Tongue (tissue), 1 donor: ENCODE measurements at regions not wholly inside any gene's neighbourhood (a gene's known extent, or its start where the extent isn't known, plus 50 kb on each side); places are given as distances from the start of the nearest gene placed in this dataset.

Experiments used
- DNase-seq: peaks from one replicate; pipeline ENCODE4 v3.0.0-alpha.2; 2015

GRCh38 chr4:41428601-41429279 lies 109.2 kb upstream of the LIMCH1 start:
- peak; percentile 41 for DNase-seq

DNA sequence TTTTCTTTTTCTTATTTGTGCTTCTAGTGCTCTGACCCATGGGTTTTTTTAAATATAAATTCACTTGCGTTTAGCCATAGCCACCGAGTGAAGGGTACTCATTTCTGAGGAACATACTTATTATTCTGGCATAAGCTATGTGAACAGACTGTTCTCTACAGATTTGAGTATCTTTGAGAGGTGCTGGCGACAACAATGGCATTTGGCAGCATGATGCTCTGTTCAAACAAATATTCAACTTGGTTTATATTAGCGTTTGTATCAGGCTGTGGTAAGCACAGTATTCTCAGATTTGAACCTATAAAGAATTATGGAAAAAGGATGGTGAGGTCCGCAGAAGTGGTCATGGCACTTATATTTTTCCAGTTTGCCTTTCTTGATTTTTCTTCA lies 108.7 kb upstream of the LIMCH1 start:
- no peak for DNase-seq

DNA sequence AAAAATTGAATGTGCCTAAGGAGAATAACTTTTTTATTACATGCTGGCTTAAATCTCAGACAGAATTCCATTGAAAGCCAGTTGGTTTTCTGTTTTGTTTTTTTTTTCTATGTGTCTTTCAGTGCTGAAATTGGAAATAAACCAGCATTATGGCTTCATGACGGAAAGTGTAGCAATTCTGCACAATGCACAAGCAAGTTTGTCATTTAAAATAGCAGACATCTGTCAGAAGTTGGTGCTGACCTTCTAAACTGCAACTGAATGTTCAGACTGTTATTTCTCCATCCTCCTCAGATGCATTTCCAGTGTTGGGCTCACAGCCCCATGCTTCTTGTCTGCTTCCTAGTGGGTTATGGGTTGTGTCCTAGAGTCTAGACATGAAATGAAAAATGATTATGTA lies 107.2 kb upstream of the LIMCH1 start:
- peak; percentile 56 for DNase-seq

DNA sequence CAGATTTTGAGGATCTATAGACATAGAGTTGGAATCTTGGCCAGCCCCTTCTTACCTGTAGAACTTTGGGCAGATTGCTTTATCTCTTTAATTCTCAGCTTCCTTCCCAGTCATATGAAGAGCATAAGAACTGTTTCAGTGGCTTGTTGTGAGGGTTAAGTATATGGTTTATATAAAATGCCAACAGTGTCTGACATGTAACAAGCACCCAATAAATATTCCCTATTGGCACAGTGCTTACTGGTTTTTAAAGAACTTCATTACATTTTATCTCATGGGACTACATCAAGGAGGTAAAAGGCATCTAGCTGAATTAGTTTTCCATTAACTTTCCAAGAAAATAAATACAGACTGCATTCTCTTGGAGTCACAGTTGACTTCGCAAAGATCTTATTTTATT lies 106.7 kb upstream of the LIMCH1 start:
- DNase-seq, result no peak

- no peak for DNase-seq
These were observed 105.7 kb upstream of the LIMCH1 start for GRCh38 chr4:41432219-41432618.

DNA sequence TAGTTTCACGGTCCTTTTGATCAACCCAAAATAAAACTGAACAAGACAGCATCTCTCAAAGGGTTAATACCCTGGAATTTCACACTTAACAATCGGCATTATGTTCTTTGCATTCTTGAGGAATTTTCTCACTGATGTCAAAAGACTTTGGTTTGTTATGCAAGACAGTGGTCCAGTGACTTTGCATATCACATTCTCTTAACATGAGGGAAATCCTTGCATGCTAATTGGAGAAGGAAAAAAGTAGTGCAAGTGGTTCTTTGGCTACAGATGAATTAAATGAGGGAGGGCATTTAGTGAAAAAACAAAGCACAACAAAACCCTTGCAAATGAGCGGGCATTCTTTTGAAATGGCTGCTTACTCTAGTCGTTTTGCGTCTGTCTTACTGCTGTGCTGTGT lies 105.1 kb upstream of the LIMCH1 start:
- peak; percentile 64 for DNase-seq

DNA sequence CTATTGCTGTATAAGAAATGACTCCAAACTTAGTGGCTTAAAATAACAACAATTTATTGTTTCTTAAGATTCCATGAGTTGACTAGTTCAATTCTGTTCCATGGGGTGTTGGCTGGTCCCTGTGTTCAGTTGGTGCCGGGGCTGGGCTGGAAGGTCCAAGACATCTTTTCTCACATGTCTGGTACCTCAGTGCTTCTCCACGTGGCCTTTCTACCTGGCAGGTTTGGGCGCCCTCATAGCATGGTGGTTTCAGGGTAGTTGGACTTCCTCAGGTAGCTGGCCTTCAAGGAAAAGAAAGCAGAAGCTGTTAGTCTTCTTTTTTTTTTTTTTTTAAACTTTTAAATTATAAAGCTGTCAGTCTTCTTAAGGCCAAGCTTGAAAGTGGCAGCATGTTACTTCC lies 104.6 kb upstream of the LIMCH1 start:
- DNase-seq, result no peak

DNA sequence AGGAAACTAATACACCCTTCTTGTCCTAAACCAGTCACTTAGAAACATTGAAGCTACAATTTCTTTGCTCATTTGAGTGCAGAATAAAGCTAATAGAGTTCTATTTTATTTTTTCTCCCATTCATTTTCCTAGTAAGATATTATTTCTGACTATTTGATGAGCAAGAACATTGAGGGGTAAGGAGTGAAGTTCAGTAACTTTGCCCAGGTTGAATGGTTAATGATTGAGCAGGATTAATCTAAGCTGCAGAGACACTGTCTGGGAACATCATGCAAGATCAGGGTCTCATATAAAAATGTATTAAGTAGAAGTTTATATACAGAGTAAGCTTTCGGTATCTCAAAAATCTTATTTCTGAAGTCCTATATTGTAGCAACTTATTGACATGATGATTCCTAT lies 102.4 kb upstream of the LIMCH1 start:
- DNase-seq, result no peak

GRCh38 chr4:41436419-41436818 lies 101.5 kb upstream of the LIMCH1 start:
- DNase-seq, result no peak

- DNase-seq, result no peak
These were observed 100.8 kb upstream of the LIMCH1 start for GRCh38 chr4:41437111-41437536.

DNA sequence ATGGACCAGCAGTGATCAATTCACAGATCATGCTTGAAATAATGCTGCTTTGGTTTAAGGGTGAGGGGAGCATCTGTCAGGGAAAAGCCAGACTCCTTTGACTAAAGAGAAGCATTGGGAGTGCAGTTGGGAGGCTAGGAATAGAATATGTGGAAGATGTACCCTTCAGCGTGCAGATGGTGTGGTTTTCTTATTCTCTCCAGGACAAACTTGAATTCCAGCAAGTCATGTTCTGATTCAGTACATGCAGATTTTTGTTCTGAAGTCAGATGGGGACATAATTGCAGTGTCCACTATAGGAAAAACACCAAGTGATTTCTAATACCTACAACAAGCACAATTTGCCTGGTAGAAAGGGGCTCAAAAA lies 99.0 kb upstream of the LIMCH1 start:
- no peak for DNase-seq

DNA sequence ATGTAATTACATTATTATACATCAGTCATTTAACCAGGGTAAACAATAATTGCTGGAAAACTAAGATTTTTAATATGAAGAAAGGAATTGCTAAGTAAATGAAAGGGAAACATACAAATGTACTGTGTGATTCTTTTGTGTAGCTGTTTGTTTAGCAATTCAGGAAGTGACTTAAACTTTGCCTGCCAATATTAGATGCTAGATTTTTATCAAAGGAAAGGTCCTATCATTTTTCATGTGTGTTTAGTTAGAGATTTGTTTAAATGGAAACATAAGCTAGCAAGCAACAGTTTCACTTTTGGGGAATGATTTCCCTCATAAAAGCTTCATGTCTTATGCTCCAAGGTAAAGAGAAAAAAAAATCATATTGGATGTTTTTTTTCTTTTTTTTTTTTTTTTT lies 95.1 kb upstream of the LIMCH1 start:
- DNase-seq, result no peak

- peak; percentile 50 for DNase-seq
These were observed 94.4 kb upstream of the LIMCH1 start for GRCh38 chr4:41443340-41444079.

GRCh38 chr4:41446391-41446790 lies 91.6 kb upstream of the LIMCH1 start:
- DNase-seq, result no peak

- DNase-seq, result no peak
These were observed 90.8 kb upstream of the LIMCH1 start for GRCh38 chr4:41446981-41447725.

DNA sequence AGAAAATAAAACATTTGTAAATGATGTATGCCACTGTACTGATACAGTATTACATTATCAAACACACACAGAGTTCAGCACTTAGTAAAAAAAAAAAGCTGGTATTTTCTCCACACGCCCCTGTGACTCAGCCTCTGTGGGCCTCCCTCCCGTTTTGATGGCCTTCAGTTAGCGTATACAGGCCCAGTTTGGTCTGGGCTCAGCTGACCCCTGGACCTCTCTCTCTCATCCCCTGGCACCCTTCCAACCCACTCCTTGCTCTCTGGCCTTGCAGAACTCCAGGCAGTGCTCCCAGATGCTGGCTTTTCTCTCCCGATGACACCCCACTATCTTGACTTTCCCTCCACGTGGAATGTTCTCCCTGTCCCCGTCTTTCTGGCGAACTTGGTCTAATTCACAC lies 89.0 kb upstream of the LIMCH1 start:
- DNase-seq, result no peak

- no peak for DNase-seq
These were observed 86.0 kb upstream of the LIMCH1 start for GRCh38 chr4:41451961-41452360.

DNA sequence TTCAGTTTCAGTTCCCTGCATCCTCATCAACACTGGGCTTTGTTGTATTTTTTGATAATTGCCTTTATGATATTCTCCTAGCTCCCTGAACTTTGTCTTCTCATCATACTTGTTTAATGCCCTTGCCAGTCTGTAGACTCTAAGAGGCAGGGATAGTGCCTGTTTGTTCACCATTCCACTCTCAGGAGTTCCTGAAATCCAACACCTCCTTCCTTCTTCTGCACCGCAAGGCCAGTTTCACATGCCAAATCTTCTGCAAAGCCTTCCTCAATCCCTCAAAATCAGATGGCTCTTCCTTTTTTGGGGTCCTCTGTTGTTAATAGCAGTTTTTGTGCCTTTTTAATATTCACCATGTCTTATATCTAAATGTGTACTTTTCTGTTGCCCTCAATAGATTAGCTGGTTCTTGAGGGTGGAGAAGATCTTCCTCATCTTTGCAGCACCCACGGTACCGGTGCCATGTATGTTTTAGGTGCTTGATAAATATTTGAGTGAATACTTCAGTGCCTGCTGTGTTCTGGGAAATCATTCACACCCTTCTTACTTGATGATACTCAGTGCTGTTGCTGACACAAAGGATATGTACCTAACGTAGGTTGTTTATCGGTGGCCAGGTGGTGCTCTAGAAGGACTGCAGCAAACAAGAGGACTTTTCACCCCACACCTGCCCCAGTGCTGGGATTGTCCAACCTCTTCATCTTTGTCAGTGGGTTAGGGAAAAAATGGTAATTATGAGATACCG lies 85.3 kb upstream of the LIMCH1 start:
- DNase-seq, result no peak

DNA sequence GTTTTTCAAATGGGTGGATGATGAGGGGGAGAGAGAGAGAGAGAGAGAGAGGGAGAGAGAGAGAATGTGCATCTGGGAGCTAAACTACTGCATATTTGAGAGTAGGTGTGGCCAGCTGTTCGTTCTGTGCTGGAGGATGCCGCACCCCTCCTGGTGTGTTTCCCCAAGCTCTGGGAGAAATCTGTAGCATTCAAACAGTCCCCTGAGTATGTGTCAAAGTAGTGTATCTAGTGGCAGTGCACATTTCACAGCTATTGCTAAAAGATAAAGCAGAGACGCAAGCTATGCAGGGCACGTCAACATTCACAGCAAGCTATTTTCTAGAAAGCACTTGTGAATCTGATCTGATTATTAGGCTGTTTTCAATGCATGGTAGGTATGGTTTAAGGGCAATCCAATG lies 83.5 kb upstream of the LIMCH1 start:
- DNase-seq, result peak; percentile 21

- peak; percentile 50 for DNase-seq
These were observed 82.8 kb upstream of the LIMCH1 start for GRCh38 chr4:41455206-41455605.

- DNase-seq, result no peak
These were observed 81.3 kb upstream of the LIMCH1 start for GRCh38 chr4:41456559-41457101.

DNA sequence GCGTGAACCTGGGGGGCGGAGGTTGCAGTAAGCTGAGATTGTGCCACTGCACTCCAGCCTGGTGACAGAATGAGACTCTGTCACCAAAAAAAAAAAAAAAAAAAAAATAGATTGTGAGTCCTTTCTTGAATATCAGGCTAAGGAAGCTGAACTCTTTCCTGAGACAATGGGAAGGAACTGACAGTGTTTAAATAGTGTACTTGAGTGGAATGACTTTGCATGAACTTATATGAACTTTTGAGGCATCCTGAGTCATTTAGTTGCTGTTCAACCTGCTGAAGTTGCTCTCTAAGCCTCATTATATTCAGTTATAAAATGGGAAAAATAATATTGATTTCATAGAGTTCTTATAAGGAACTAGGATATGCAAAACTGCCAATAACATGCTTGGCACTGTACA lies 79.3 kb upstream of the LIMCH1 start:
- no peak for DNase-seq

DNA sequence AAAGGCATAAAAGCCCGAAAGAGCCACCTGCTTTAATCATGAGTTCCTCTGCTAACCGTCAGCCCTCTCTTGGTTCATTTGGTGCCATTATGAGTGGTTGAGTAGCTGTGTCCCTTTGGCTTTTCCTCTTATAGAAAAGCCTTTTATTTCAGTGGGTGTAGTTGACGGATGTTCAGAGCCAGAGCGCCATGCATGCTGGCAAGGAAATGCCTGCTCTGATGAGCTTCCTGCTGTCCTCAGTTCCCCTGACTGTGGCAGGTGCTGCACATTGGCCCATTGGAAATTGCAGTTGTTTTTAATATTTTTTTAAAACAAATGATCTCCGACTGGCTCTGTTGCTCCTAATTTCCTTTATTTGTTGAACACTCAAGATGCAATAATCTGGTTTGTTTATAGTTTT lies 77.3 kb upstream of the LIMCH1 start:
- no peak for DNase-seq
